ENCODE measurements at regions not wholly inside any gene's neighbourhood (a gene's known extent, or its start where the extent isn't known, plus 50 kb on each side); places are given as distances from the start of the nearest gene placed in this dataset.

GRCh38 chr21:43352154-43352537 lies 74.8 kb downstream of the SIK1 start:
- H3K27ac ChIP-seq, result no peak overlapping the region
- peaks cover 5% of the 10 kb centered on the region for H3K4me1 ChIP-seq (ENCODE audit: low read depth)
- H3K36me3 ChIP-seq, result no peaks in the 10 kb centered on the region
- H3K9me3 ChIP-seq (ENCODE audit: low read depth), result no peaks in the 10 kb centered on the region
- no peaks in the 10 kb centered on the region for H3K27me3 ChIP-seq
- TF ChIP-seq CTCF (IDR thresholded peaks at IDR 0.05; ENCODE audit: low read depth, low read length), result no peak
- DNase-seq (ENCODE audit: low read depth in 1 of 2, low spot score in 1 of 2), result no peak
- no peak overlapping the region for H3K4me3 ChIP-seq

GRCh38 chr21:43351501-43352153 lies 75.3 kb downstream of the SIK1 start:
- H3K27me3 ChIP-seq, result no peaks in the 10 kb centered on the region
- no peak for DNase-seq (ENCODE audit: low read depth in 1 of 2, low spot score in 1 of 2)
- H3K4me3 ChIP-seq, result no peak overlapping the region
- H3K4me1 ChIP-seq (ENCODE audit: low read depth), result peaks cover 5% of the 10 kb centered on the region
- TF ChIP-seq CTCF (IDR thresholded peaks at IDR 0.05; ENCODE audit: low read depth, low read length), result no peak
- H3K27ac ChIP-seq, result no peak overlapping the region
- H3K36me3 ChIP-seq, result no peaks in the 10 kb centered on the region
- no peaks in the 10 kb centered on the region for H3K9me3 ChIP-seq (ENCODE audit: low read depth)

- no peaks in the 10 kb centered on the region for H3K36me3 ChIP-seq
- H3K27ac ChIP-seq, result no peak overlapping the region
- TF ChIP-seq CTCF (IDR thresholded peaks at IDR 0.05; ENCODE audit: low read depth, low read length), result no peak
- H3K9me3 ChIP-seq (ENCODE audit: low read depth), result no peaks in the 10 kb centered on the region
- no peak overlapping the region for H3K4me3 ChIP-seq
- DNase-seq (ENCODE audit: low read depth in 1 of 2, low spot score in 1 of 2), result no peak
- no peaks in the 10 kb centered on the region for H3K27me3 ChIP-seq
- peaks cover 11% of the 10 kb centered on the region for H3K4me1 ChIP-seq (ENCODE audit: low read depth)
Observed at GRCh38 chr21:43349644-43350043, 77.3 kb downstream of the SIK1 start.

- no peaks in the 10 kb centered on the region for H3K9me3 ChIP-seq (ENCODE audit: low read depth)
- no peak overlapping the region for H3K27ac ChIP-seq
- H3K36me3 ChIP-seq, result no peaks in the 10 kb centered on the region
- H3K4me1 ChIP-seq (ENCODE audit: low read depth), result peaks cover 15% of the 10 kb centered on the region
- no peaks in the 10 kb centered on the region for H3K27me3 ChIP-seq
- TF ChIP-seq CTCF (IDR thresholded peaks at IDR 0.05; ENCODE audit: low read depth, low read length), result no peak
- no peak overlapping the region for H3K4me3 ChIP-seq
- peak in 1 of 2 donors; percentile 63 for DNase-seq (ENCODE audit: low read depth in 1 of 2, low spot score in 1 of 2)
Observed at GRCh38 chr21:43348801-43349261, 78.1 kb downstream of the SIK1 start.

- Histone ChIP-seq H3K27ac (no peak overlapping the region), H3K27me3 (no peaks in the 10 kb centered on the region), H3K36me3 (no peaks in the 10 kb centered on the region), H3K4me3 (no peak overlapping the region), H3K4me1 (ENCODE audit: low read depth) (peaks cover 15% of the 10 kb centered on the region), H3K9me3 (ENCODE audit: low read depth) (no peaks in the 10 kb centered on the region)
- TF ChIP-seq CTCF (IDR thresholded peaks at IDR 0.05; ENCODE audit: low read depth, low read length), result no peak
- DNase-seq (ENCODE audit: low read depth in 1 of 2, low spot score in 1 of 2), result no peak
Observed at GRCh38 chr21:43348170-43348766, 78.7 kb downstream of the SIK1 start.
